ENCODE measurements at regions not wholly inside any gene's neighbourhood (a gene's known extent, or its start where the extent isn't known, plus 50 kb on each side); places are given as distances from the start of the nearest gene placed in this dataset.

DNA sequence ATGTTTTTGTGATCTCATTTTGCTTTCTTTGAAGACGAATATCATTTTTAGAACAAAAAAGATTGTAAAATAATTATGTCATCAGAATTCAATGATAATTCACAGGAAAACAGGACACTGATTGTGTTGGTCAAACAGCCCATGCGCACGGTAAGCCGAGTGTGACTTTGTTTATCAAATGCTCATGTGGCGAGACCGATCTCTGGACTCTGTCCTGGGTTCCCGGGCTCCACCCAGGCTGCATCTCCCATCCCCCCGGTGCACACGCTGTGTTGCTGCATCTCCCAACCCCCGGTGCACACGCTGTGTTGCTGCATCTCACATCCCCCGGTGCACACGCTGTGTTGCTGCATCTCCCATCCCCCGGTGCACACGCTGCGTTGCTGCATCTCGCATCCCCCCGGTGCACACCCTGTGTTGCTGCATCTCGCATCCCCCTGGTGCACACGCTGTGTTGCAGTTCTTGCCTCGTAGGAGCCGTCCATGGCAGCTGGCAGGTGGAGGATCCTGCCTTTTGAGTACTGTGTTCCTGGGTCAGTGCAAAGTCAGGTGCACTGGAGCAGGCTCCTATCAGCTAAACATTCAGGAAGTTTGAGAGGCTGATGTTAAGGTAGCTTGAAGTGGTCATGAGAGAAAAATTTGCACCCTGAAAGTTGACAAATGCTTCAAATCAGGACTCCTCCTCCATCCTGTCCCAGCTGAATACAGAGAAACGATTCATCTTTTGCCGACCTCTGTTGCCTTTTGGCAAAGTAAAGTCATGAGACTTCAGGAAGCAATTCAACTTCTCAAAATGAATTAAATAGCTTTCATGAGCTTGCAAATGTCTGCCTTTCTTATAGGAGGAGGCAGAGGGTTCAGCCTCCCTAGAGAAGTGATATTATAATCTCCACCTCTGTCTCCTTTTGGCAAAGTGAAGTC, 77.1 kb upstream of the FRMD1 start:
- TF ChIP-seq, protein P1, sequence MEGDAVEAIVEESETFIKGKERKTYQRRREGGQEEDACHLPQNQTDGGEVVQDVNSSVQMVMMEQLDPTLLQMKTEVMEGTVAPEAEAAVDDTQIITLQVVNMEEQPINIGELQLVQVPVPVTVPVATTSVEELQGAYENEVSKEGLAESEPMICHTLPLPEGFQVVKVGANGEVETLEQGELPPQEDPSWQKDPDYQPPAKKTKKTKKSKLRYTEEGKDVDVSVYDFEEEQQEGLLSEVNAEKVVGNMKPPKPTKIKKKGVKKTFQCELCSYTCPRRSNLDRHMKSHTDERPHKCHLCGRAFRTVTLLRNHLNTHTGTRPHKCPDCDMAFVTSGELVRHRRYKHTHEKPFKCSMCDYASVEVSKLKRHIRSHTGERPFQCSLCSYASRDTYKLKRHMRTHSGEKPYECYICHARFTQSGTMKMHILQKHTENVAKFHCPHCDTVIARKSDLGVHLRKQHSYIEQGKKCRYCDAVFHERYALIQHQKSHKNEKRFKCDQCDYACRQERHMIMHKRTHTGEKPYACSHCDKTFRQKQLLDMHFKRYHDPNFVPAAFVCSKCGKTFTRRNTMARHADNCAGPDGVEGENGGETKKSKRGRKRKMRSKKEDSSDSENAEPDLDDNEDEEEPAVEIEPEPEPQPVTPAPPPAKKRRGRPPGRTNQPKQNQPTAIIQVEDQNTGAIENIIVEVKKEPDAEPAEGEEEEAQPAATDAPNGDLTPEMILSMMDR (conservative IDR thresholded peaks at IDR 0.05; ENCODE audit: low read length): no peak
- TF ChIP-seq EZH2phosphoT487 (IDR thresholded peaks at IDR 0.05; ENCODE audit: borderline replicate concordance, low read depth, low read length): no peak
